SK-N-SH treated with all-trans-retinoic acid at 6 μM for 48 hours (cell line): ENCODE measurements at regions not wholly inside any gene's neighbourhood (a gene's known extent, or its start where the extent isn't known, plus 50 kb on each side); places are given as distances from the start of the nearest gene placed in this dataset.

ENCODE experiments used
- CSDC2 ChIP-seq: fragments of 250-450 bp; sonication (Bioruptor Pico); IDR thresholded peaks from 2 replicates; pipeline ENCODE4 v1.5.0; 2020; ENCODE audit warnings: mild to moderate bottlenecking, moderate library complexity
- RARB ChIP-seq: fragments of 250-450 bp; sonication (Bioruptor Pico); IDR thresholded peaks from 2 replicates; pipeline ENCODE4 v1.8.0; 2021; ENCODE audit warnings: mild to moderate bottlenecking, moderate library complexity
- SNAI2 ChIP-seq: fragments of 250-450 bp; sonication (Bioruptor Pico); IDR thresholded peaks from 2 replicates; pipeline ENCODE4 v1.5.0; 2020; ENCODE audit warnings: mild to moderate bottlenecking, moderate library complexity
- ZFP3 ChIP-seq: fragments of 250-450 bp; sonication (Bioruptor Pico); IDR thresholded peaks from 2 replicates; pipeline ENCODE4 v1.5.0; 2020; ENCODE audit warnings: mild to moderate bottlenecking, moderate library complexity
- ZFP30 ChIP-seq: fragments of 450-650 bp; formaldehyde crosslinking; IDR thresholded peaks from 2 replicates; pipeline ENCODE4 v1.5.0; 2022; ENCODE audit warnings: mild to moderate bottlenecking, moderate library complexity
- ZNF8 ChIP-seq: fragments of 450-650 bp; formaldehyde crosslinking; IDR thresholded peaks from 2 replicates; pipeline ENCODE4 v1.5.0; 2020; ENCODE audit warnings: mild to moderate bottlenecking, moderate library complexity
- TF ChIP-seq, protein P1 (sequence below): fragments of 250-450 bp; sonication (Bioruptor Pico); IDR thresholded peaks from 2 replicates; pipeline ENCODE4 v1.8.0; 2020; ENCODE audit warnings: mild to moderate bottlenecking, moderate library complexity, borderline replicate concordance

DNA sequence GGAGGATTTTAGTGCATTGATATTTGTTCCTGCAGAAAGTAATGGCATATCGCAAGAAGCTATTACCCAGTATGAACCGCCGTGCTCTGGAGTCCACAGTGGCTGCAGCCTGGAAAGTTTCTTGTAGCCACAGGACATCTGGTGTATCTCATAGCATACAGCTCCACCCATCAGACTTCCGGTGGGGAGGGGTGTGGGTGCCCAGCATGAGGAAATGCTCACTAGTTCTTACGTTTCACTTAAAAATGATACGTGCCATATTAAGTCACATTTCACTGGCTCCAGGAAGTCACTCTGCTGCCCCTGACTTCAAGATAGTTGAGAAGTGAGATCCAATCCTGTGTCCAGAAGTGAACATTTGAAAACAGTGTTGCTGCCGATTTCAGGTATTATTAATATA is 990.4 kb downstream of the GBE1 start:
- TF ChIP-seq, protein P1, sequence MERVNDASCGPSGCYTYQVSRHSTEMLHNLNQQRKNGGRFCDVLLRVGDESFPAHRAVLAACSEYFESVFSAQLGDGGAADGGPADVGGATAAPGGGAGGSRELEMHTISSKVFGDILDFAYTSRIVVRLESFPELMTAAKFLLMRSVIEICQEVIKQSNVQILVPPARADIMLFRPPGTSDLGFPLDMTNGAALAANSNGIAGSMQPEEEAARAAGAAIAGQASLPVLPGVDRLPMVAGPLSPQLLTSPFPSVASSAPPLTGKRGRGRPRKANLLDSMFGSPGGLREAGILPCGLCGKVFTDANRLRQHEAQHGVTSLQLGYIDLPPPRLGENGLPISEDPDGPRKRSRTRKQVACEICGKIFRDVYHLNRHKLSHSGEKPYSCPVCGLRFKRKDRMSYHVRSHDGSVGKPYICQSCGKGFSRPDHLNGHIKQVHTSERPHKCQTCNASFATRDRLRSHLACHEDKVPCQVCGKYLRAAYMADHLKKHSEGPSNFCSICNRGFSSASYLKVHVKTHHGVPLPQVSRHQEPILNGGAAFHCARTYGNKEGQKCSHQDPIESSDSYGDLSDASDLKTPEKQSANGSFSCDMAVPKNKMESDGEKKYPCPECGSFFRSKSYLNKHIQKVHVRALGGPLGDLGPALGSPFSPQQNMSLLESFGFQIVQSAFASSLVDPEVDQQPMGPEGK (CRISPR knock-in tag): no peak
- no peak for TF ChIP-seq CSDC2 (CRISPR knock-in tag)
- no peak for TF ChIP-seq RARB (CRISPR knock-in tag)
- TF ChIP-seq SNAI2 (CRISPR knock-in tag): no peak
- TF ChIP-seq ZFP30 (CRISPR knock-in tag): no peak
- TF ChIP-seq ZNF8 (CRISPR knock-in tag): no peak
- no peak for TF ChIP-seq ZFP3
